HG02970 (cell line): ENCODE measurements at regions not wholly inside any gene's neighbourhood (a gene's known extent, or its start where the extent isn't known, plus 50 kb on each side); places are given as distances from the start of the nearest gene placed in this dataset.
A peak's percentile ranks its signal among the peaks of the same experiment; 100 is the strongest.
"Not testable (repeated sequence)": the region's sequence is repeated elsewhere in the genome, so short reads cannot be mapped to it uniquely, and the experiment has no call there.

Source experiments
- ATAC-seq: cut with Tn5 transposase; IDR thresholded peaks from one replicate; pipeline ENCODE4 v1.9.1; 2021; ENCODE audit warnings: mild to moderate bottlenecking, moderate library complexity, moderate number of reproducible peaks; ENCODE audit not compliant: unreplicated experiment, low FRiP score

DNA sequence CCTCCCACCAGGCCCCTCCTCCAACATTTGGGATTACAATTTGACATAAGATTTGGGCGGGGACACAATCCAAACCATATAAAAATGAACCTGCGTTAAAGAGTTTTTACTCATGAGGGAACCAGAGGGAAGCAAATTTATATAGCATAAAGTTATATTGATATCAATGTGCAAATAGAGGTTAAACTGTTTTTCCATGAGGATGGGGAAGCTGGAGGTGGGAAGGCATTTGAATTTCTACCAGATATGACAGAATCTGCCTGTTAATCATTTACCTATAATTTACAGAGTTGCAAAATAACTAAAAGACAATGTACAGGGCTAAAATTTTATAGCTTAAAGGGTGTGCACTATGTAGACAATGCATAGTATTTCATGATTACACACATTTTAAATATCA is 322.0 kb upstream of the FKBP1C start:
- ATAC-seq, result no peak

DNA sequence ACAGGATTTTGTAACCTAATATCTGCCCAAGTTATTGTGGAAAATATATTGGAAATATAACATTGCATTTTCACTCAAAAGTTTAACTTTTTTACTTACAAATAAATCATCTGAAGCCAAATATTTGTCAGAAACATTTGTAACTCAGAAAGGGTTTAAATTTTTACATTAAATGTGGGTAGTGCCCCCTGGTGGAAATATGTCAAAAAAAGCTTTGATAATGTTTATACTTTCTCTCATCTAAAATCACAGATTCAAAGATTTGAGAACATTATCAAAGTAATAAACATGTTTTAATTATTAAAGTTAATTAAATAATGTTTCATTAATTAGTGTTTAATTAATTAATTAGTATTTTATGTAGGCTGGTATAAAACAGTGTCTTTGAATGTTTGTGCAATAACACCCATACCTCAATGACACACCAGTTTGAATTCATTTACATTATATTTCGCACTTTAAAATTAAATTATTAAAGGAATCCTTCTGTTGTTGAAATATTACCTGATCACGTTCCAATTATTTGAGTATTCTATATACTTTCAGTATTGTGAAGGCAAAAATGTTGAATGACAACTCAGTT is 320.1 kb upstream of the FKBP1C start:
- ATAC-seq, result no peak

DNA sequence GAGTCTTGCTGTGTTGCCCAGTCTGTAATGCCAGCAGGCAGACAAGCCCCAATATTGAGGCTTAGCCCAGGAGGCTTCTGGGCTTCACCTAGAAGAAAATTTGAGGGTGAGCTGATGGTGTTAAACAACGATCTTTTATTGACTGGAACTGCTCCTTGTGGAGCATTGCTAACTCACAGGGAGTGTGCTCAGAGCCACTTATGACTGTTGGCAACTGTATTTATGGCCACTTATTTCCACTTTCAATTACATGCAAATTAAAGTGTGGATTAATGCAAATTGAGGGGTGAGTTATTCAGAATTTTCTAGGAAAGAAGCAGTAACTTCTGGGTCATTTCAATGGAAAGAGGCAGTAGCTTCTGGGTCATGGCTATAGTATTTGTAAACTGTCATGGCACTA is 317.2 kb upstream of the FKBP1C start:
- ATAC-seq, result no peak

DNA sequence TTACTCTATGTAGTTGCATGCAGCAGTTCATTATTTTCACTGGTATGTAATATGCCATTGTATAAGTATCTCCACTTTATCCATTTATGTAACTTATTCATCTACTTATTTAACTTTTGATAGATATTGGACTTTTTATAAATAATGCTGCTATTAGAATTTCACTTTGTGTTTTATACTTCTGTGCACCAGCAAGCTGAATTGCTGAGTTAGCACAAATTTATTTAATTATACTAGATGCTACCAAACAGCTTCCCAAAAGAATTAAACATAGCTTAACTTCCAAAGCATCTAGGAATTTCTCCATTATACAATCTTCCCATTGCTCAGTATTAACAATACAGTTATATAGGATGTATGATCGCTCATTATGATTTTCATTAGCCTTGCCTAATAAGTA is 308.0 kb upstream of the FKBP1C start:
- ATAC-seq, result no peak

DNA sequence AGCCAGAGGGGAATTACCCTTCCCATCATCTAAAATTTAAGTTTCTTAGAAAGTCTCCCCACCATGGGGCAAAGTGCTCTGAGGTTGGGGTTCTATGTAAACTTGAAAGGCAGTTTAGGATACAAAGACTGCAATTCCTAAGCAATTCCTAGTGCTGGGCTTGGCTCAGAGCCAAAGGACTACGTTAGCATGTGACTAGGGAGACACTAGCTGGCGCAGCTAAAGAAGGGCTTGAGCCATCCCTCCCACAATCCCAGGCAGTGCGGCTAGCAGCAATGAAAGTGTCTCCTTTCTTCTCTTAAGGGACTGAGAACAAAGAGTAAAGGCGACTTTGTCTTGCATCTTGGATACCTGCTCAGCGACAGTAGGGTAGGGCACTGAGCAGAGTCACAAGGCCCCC is 306.6 kb upstream of the FKBP1C start:
- ATAC-seq, result no peak

DNA sequence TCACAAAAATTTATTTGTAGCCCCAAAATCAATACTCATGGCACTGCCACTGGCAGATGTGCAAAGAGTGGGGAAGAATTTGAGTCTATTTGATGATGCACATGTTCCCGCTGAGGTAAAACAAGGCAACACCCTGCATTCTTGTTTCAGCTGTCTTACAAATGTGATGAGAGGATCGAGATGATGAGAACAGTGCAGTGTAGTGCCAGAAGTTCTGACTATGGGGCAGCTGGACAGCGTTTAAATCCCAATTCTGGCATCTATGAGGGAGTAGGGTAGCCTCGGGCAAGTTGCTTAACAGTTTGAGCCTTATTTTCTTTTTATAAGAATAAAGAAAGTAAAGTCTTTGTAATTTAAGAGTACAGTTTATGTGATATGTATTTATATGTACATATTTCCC is 296.7 kb upstream of the FKBP1C start:
- ATAC-seq, result no peak

DNA sequence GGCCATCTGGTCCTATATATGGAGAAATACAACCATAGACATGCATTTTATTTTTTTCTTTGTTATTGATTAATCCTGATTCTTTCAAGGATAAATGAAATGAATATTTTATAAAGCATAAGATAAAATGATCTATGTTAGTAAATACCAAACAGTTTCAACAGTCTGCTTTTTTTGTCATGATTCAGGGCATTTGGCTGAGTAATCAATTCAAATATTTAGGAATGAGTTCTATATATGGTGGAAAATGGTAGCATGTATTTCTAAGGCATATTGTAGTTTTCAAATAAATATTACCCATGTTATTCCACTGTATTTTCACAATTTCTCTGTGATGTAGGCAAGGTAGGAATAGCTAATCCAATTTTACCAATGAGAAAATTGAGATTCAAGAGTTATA is 287.5 kb upstream of the FKBP1C start:
- no peak for ATAC-seq

DNA sequence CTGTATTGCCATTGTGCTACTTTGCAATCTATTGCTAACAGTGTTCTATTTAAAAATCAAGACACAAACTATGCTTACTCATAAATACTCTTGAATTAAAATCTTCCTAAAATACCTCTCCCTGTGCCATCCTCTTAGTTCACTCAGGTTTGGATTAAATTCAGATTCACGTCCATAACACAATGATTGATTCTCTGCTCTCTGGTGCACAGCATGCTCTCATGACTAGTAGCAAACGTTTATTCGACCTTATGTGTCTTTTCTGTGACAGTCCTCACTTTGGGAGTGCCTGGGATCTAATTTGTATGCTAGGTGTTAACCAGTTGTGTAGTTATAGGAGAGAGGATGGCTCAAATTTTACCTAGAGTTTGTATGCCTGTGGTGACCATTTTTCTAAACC is 270.4 kb upstream of the FKBP1C start:
- ATAC-seq, result no peak

DNA sequence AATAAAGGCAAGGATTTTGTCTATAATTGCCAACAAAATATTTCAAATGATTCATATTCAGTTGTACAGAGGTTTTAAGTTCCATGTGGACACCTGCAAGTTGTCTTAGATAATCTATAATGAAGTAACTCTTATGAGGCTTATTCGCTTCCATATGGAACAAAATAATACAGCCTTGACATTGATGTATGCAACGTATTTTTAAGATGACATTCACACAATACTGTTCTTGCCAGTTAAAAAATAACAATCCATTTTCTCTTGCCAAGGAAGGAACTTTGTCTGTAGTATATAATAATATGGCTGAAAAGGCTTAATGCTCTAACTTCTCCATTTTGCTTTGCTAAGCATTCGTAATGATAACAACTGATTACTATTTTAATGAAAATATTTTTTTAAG is 269.3 kb upstream of the FKBP1C start:
- no peak for ATAC-seq

DNA sequence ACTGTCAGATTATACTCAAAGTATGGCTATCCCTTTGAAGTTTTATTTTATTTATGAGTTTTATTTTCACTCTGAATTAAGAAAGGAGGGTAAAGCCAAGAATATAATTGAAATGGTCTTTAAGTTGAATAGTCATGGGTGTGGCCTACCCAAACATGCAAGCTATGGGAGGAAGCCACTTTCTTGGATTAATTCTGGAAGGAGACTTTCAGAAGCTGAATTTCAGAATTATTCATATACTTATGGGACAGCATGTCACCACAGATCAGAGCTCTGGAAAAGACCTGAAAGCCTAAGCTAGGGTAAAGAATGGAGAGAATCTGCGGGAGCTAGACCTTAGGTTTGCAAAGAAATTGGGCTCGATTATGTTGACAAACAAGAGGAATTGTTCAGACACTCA is 242.4 kb upstream of the FKBP1C start:
- ATAC-seq, result no peak

DNA sequence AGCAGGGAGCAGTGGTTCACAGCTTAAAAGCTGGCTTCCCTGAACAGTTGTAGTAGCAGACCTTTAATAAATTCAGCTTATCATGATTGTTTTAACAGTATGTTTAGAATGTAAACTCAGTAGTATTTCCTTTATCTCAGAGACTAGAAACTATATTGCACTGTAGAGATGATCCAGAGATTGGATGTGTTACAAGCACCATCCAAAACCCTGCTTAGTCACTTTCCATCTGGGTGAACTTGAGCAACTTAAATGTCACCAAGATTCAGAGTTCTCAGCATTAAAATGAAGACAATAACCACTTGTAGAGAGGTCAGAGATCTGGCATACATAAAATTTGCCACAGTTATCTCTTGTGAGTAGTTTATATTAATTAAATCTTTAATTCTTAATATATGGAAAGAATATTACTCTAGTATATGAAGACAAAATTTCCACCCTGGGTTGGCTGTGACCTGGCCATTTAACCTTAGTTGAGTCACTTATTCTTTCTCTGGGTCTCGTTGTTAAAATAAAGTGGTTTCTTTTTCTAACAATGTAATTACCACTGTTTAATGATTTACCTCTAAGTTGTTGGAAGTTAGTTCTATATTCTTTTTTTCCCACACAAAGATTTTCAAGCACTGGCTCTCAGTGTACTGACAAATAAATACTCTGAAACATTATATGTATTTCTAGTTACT is 239.2 kb upstream of the FKBP1C start:
- ATAC-seq, result no peak

DNA sequence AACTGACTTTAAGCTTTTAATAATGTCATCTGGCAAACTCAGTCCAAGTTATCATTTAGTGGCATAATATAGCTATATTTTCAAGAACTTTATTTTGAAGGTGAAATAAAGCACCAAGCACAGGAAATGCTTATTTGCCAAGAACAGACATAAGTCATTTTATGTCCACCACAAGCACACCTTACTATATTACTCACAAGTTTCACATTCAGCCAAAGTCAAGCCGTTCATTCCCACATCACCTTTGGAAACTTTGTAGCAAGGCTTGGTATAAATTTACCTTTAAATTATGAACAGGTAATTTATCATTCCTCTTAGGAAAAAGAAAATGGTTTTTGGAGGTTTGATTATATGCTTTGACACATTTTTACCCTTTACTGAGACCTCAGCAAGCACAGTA is 236.8 kb upstream of the FKBP1C start:
- ATAC-seq, result peak; percentile 53

DNA sequence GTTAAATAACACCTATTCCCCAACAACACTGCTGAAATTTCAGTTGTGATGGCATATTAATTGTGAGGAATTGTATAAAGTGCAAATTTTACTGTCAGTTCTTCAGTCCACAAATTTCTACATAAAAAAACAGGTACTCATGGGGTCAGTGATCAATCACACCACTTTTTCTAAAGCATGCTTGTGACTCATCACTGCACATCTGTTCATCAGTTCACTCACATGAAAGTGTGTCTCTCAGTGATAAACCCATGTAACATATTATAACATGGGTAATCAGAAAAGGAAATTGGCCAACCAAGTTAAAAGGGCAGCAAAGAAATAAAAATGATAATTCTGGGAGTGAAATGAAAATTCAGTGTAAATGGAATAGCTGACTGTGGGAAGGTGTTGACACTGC is 234.7 kb upstream of the FKBP1C start:
- ATAC-seq, result no peak

DNA sequence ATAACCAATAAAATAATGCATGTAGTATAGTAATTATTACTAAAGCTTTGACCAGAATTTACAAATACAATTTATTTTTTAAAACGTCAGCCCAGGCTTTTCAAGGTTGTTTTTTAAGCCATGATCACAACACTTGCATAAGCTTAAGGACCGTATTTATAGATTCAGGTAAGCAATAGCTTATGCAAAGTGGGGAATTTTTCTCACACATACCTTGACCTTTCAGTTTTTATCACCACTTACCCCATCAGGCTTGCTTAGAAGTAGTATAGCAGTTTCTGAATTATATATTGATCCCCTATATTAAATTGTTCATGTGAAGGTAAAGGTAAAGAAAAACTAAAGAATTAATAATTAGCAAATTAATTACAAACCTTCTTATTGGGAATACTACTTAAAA is 232.3 kb upstream of the FKBP1C start:
- no peak for ATAC-seq

DNA sequence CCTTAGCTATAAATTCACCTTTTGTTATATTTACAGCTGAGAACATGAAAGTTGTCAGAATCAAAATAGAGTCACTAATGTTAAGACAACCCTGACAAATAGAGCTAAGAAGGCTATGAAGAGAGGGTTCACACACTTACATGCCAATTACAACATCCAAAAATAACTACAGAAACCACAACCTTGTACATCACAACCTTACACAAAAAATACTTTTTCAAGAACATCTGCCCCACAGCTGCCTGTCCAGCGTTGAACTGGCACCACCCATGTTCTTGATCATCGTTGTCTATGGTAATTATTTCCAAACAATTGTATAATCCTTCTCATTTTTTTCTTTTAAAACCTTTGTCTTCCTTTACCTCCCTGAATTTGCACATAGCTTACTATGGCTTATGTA is 231.2 kb upstream of the FKBP1C start:
- no peak for ATAC-seq

DNA sequence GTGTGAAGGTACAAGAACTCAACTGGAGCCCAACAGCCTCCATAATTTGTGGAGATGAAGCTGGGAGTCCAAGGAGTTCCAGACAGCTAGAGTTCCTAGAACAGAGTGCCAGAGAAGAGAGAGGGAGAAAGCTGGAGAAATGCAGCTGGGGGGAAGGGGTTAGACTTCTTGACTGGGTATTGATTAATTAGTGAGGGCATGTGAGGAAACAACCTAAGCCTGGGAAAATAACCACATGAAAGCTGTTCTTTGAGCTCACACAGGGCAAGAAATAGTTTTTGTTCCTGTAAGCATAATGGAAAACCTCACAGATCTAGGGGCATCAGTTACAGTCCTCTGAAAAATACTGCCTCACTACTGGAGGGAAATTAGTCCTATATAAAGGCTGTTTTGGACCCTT is 230.5 kb upstream of the FKBP1C start:
- no peak for ATAC-seq

DNA sequence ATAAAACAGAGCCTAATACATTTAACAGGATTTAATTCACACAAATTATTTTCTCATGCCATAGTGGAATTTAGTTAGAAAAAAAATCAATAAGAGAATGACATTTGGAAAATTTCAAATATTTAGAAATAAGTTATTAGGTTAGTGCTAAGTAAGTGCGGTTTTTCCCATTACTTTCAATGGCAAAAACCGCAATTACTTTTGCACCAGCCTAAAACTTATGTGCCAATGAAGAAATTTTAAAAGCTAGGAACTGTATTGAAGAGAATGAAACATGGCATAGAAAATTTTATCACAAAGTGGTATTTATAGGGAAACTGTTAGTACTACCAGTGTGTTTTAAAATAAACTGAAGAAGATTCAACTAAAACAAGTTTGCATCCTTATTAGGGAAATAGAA is 228.3 kb upstream of the FKBP1C start:
- no peak for ATAC-seq

DNA sequence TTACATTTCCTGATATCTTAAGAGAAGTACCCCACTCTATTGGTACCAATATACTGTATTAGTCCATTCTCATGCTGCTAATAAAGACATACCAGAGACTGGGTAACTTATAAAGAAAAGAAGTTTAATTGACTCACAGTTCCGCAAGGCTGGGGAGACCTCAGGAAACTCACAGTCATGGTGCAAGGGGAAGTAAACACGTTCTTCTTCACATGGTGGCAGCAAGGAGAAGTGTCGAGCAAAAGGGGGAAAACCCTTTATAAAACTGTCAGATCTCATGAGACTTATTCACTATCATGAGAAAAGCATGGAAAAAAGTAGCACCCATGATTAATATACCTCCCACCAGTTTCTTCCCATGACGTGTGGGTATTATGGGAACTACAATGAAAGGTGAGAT is 219.6 kb upstream of the FKBP1C start:
- ATAC-seq, result not testable (repeated sequence)

DNA sequence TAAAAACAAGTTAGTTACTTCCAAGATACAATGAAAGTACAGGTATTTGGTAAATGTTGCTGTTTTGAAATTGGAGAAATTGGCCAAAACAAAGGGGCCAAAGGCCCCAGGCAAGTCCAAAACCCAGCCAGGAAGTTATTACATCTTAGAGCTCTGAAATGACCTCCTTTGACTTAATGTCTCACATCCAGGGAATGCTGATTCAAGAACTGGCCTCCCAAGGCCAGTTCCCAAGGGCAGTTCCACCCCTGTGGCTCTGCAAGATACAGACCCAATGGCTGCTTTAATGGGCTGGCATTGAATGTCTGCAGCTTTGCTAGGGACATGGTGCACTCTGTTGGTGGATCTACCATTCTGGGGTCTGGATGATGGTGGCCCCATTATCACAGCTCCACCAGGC is 217.3 kb upstream of the FKBP1C start:
- ATAC-seq, result no peak

DNA sequence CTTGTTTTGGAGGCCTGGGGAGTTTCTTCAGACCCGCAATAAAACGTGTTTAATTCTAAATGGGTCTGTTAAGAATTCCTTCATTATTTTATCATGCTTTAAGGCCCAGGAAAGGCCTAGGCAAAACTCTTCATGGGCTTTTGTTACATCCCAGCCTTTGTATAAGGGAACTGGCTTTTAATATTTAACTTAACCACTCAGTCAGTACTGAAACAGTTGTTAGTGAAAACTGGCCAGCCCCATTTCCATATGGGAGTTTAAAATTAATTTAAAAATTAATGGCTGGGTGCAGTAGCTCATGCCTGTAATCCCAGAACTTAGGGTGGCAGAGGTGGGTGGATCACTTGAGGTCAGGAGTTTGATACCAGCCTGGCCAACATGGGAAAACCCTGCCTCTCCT is 213.2 kb upstream of the FKBP1C start:
- no peak for ATAC-seq

DNA sequence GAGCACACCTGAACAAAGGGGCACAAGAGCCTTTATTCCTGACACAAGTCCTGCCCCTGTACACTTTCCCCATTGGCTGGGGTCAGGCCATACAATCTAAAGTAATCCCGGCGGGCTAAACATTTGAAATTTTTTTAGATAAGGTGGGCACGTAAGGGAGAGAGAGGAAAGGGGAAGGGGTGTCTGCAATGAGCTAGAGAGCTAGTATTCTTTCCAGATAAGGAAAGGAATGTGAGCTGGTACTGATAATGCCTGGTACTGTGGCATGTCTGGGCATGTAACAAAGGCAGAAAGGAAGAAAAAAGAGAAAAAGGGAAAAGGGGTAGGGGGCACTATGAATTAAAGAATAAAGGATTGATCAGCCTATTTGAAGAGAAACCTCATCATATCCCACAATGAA is 212.0 kb upstream of the FKBP1C start:
- not testable (repeated sequence) for ATAC-seq

DNA sequence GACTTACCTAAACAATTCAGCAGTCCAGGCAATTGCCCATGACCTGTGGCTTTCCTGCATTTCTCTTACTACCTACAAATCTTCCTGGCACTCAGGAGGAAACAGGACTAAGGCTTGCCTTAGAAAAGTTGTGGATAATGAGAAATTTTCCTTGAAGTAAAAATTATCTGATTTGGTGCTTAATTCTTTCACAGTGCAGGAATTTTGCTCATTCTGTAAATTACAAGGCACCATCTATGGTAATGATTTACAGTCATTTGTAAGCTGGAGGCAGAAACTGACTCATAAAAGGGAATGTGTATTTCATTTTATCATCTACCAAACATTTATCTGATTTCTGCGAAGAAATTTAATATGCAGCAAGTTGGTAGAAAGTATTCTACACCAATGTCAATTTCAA is 211.5 kb upstream of the FKBP1C start:
- no peak for ATAC-seq

DNA sequence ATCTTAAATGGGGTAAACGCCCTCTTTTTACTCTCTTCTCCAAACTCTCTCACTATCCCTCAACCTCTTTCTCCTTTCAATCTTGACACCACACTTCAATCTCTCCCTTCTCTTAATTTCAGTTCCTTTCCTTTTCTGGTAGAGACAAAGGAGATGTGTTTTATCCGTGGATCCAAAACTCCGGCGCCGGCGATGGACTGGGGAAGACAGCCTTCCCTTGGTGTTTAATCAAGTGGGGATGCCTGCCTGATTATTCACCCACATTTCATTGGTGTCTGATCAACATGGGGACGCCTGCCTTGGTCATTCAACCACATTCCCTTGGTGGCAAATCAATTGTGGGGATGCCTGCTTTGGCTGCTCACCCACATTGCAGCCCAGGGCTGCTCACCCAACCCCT is 205.3 kb upstream of the FKBP1C start:
- ATAC-seq, result not testable (repeated sequence)
